HFFc6 (cell line): ENCODE measurements at regions not wholly inside any gene's neighbourhood (a gene's known extent, or its start where the extent isn't known, plus 50 kb on each side); places are given as distances from the start of the nearest gene placed in this dataset.

Source experiments
- DNase-seq: peaks from one replicate; pipeline ENCODE4 v3.0.0-alpha.2; 2018
- H3K27ac Mint-ChIP-seq: 2 replicates; pipeline ENCODE4 v1.8.0; 2020; ENCODE audit warnings: mild to moderate bottlenecking, mixed read lengths
- H3K27me3 Mint-ChIP-seq: 2 replicates; pipeline ENCODE4 v1.8.0; 2021; ENCODE audit warnings: mild to moderate bottlenecking, moderate library complexity, mixed read lengths; ENCODE audit not compliant: insufficient read depth
- H3K36me3 Mint-ChIP-seq: 2 replicates; pipeline ENCODE4 v1.8.0; 2021; ENCODE audit warnings: low read depth, mixed read lengths
- H3K4me1 Mint-ChIP-seq: 2 replicates; pipeline ENCODE4 v1.8.0; 2020; ENCODE audit warnings: low read depth, mixed read lengths
- H3K4me3 Mint-ChIP-seq: 2 replicates; pipeline ENCODE4 v1.8.0; 2020; ENCODE audit warnings: mild to moderate bottlenecking, moderate library complexity, mixed read lengths
- H3K9me3 Mint-ChIP-seq: 2 replicates; pipeline ENCODE4 v1.8.0; 2020; ENCODE audit warnings: mild to moderate bottlenecking, mixed read lengths
- CTCF ChIP-seq: fragments of 200-600 bp; sonication (generic); IDR thresholded peaks from 2 replicates; pipeline ENCODE4 v1.5.0; 2021; ENCODE audit warnings: antibody characterized with exemption, mild to moderate bottlenecking

- no peak overlapping the region for H3K27ac Mint-ChIP-seq
- no peaks in the 10 kb centered on the region for H3K9me3 Mint-ChIP-seq
- DNase-seq, result no peak
- no peaks in the 10 kb centered on the region for H3K27me3 Mint-ChIP-seq
- TF ChIP-seq CTCF, result no peak
- H3K4me3 Mint-ChIP-seq, result no peak overlapping the region
- peaks cover 28% of the 10 kb centered on the region; the same call in 1 of the 2 replicates for H3K4me1 Mint-ChIP-seq
- no peaks in the 10 kb centered on the region for H3K36me3 Mint-ChIP-seq
Measured at GRCh38 chr6:47111685-47112084, 69.6 kb upstream of the ADGRF1 start.

- H3K4me3 Mint-ChIP-seq, result no peak overlapping the region
- peaks cover 22% of the 10 kb centered on the region; the same call in 1 of the 2 replicates for H3K4me1 Mint-ChIP-seq
- no peaks in the 10 kb centered on the region for H3K27me3 Mint-ChIP-seq
- H3K36me3 Mint-ChIP-seq, result no peaks in the 10 kb centered on the region
- DNase-seq, result no peak
- H3K27ac Mint-ChIP-seq, result no peak overlapping the region
- no peak for TF ChIP-seq CTCF
- H3K9me3 Mint-ChIP-seq, result no peaks in the 10 kb centered on the region
Measured at GRCh38 chr6:47109281-47109680, 67.1 kb upstream of the ADGRF1 start.

GRCh38 chr6:47106721-47107197 lies 64.6 kb upstream of the ADGRF1 start:
- peak; percentile 6 for DNase-seq
- Mint-ChIP-seq H3K27me3 (peaks cover 2% of the 10 kb centered on the region), H3K4me3 (no peak overlapping the region), H3K9me3 (no peaks in the 10 kb centered on the region), H3K27ac (no peak overlapping the region), H3K36me3 (no peaks in the 10 kb centered on the region), H3K4me1 (peaks cover 22% of the 10 kb centered on the region; the same call in 1 of the 2 replicates)
- TF ChIP-seq CTCF, result no peak

- peaks cover 17% of the 10 kb centered on the region; the same call in 1 of the 2 replicates for H3K4me1 Mint-ChIP-seq
- peaks cover 2% of the 10 kb centered on the region for H3K27me3 Mint-ChIP-seq
- H3K4me3 Mint-ChIP-seq, result no peak overlapping the region
- no peaks in the 10 kb centered on the region for H3K36me3 Mint-ChIP-seq
- TF ChIP-seq CTCF, result no peak
- no peak overlapping the region for H3K27ac Mint-ChIP-seq
- no peaks in the 10 kb centered on the region for H3K9me3 Mint-ChIP-seq
- no peak for DNase-seq
Measured at GRCh38 chr6:47106216-47106615, 64.1 kb upstream of the ADGRF1 start.

GRCh38 chr6:47105469-47106178 lies 63.5 kb upstream of the ADGRF1 start:
- Mint-ChIP-seq H3K4me1 (peaks cover 17% of the 10 kb centered on the region; the same call in 1 of the 2 replicates), H3K27ac (no peak overlapping the region), H3K27me3 (peaks cover 2% of the 10 kb centered on the region), H3K9me3 (no peaks in the 10 kb centered on the region), H3K4me3 (no peak overlapping the region), H3K36me3 (no peaks in the 10 kb centered on the region)
- no peak for DNase-seq
- TF ChIP-seq CTCF, result no peak
